IMR-90 (cell line): ENCODE measurements at regions not wholly inside any gene's neighbourhood (a gene's known extent, or its start where the extent isn't known, plus 50 kb on each side); places are given as distances from the start of the nearest gene placed in this dataset.

Experiments
- ATAC-seq: fragments of 200-7000 bp; cut with Tn5 transposase; 2 replicates; pipeline ENCODE4 v1.9.1; 2020; ENCODE audit warnings: low read depth, mild to moderate bottlenecking, moderate library complexity
- BruUV-seq: library from RNA; stranded (reverse); fragments of 400-500 nt; replicated peaks from 2 replicates; lab custom pipeline; 2021; lab: Mats Ljungman, UMichigan
- CTCF ChIA-PET: fragments of 300-600 bp; formaldehyde crosslinking; extraction: SDS; loops from one replicate; lab custom pipeline; 2021; ENCODE audit warnings: antibody characterized with exemption; lab: Yijun Ruan, JAX
- POLR2A ChIA-PET: fragments of 300-600 bp; sonication (Branson Sonifier 250); formaldehyde crosslinking; loops from one replicate; lab custom pipeline; 2022; ENCODE audit warnings: antibody characterized with exemption; ENCODE audit not compliant: unreplicated experiment; lab: Charles Lee
- DNase-seq: peaks from one replicate; pipeline ENCODE4 v3.0.0; 2013
- H2AFZ ChIP-seq: replicated peaks from 2 replicates; pipeline ENCODE3; 2013; ENCODE audit warnings: low read length, mild to moderate bottlenecking; ENCODE audit not compliant: poor library complexity
- H2AK5ac ChIP-seq: 2 replicates; pipeline ENCODE4 v1.6.1; 2013; ENCODE audit warnings: low read depth, low read length, inconsistent platforms
- H2AK9ac ChIP-seq: replicated peaks from 2 replicates; pipeline ENCODE3; 2013; ENCODE audit warnings: mild to moderate bottlenecking, low read depth, low read length, moderate library complexity; ENCODE audit not compliant: poor library complexity
- H2BK120ac ChIP-seq: 2 replicates; pipeline ENCODE4 v1.6.1; 2013; ENCODE audit warnings: low read depth, low read length, inconsistent platforms
- H2BK15ac ChIP-seq: 3 replicates; pipeline ENCODE4 v1.6.1; 2013; ENCODE audit warnings: low read depth, low read length, inconsistent platforms
- H2BK20ac ChIP-seq: 2 replicates; pipeline ENCODE4 v1.6.1; 2013; ENCODE audit warnings: low read depth, mild to moderate bottlenecking, inconsistent platforms, low read length, moderate library complexity
- H2BK5ac ChIP-seq: 2 replicates; pipeline ENCODE4 v1.6.1; 2013; ENCODE audit warnings: mild to moderate bottlenecking, low read depth, low read length, inconsistent platforms; ENCODE audit not compliant: poor library complexity, severe bottlenecking
- H3K14ac ChIP-seq: replicated peaks from 2 replicates; pipeline ENCODE4 v1.6.1; 2013; ENCODE audit warnings: low read depth, low read length, inconsistent platforms
- H3K18ac ChIP-seq: 2 replicates; pipeline ENCODE4 v1.6.1; 2013; ENCODE audit warnings: low read depth, low read length, control low read depth
- H3K23ac ChIP-seq: 2 replicates; pipeline ENCODE4 v1.6.1; 2013; ENCODE audit warnings: low read depth, low read length, inconsistent platforms
- H3K27ac ChIP-seq: 2 replicates; pipeline ENCODE4 v1.5.1; 2013; ENCODE audit warnings: mild to moderate bottlenecking, control low read depth, low read length; ENCODE audit not compliant: insufficient read depth
- H3K27me3 ChIP-seq: 2 replicates; pipeline ENCODE4 v1.6.1; 2013; ENCODE audit warnings: low read length; ENCODE audit not compliant: control insufficient read depth, insufficient read depth
- H3K36me3 ChIP-seq: 2 replicates; pipeline ENCODE4 v1.6.1; 2013; ENCODE audit warnings: low read length, mixed read lengths; ENCODE audit not compliant: control insufficient read depth, insufficient read depth
- H3K4ac ChIP-seq: 2 replicates; pipeline ENCODE4 v1.6.1; 2013; ENCODE audit warnings: low read depth, low read length, inconsistent platforms
- H3K4me1 ChIP-seq: 2 replicates; pipeline ENCODE4 v1.6.1; 2013; ENCODE audit warnings: low read length, mixed read lengths; ENCODE audit not compliant: control insufficient read depth, insufficient read depth
- H3K4me2 ChIP-seq: 2 replicates; pipeline ENCODE4 v1.6.1; 2013; ENCODE audit warnings: low read depth, mild to moderate bottlenecking, control low read depth, low read length, moderate library complexity
- H3K4me3 ChIP-seq: 2 replicates; pipeline ENCODE4 v1.5.1; 2013; ENCODE audit warnings: low read depth, mild to moderate bottlenecking, control low read depth, low read length, moderate library complexity; ENCODE audit not compliant: insufficient read depth
- H3K56ac ChIP-seq: 2 replicates; pipeline ENCODE4 v1.6.1; 2013; ENCODE audit warnings: low read length, inconsistent platforms; ENCODE audit not compliant: insufficient read depth; ENCODE audit errors: extremely low read depth
- H3K79me1 ChIP-seq, 2 experiments: 2 replicates each; pipeline ENCODE4 v1.6.1; 2013; ENCODE audit warnings: low read length in 2 of 2, inconsistent platforms in 1 of 2, low read depth in 1 of 2
- H3K9ac ChIP-seq: 2 replicates; pipeline ENCODE4 v1.6.1; 2013; ENCODE audit warnings: low read depth, low read length, control low read depth
- H3K9me1 ChIP-seq: 2 replicates; pipeline ENCODE4 v1.6.1; 2013; ENCODE audit warnings: low read length, inconsistent platforms; ENCODE audit not compliant: insufficient read depth
- H3K9me3 ChIP-seq: 2 replicates; pipeline ENCODE4 v1.6.1; 2013; ENCODE audit warnings: low read length; ENCODE audit not compliant: control insufficient read depth, insufficient read depth
- H4K20me1 ChIP-seq: 2 replicates; pipeline ENCODE4 v1.6.1; 2013; ENCODE audit warnings: low read length, inconsistent platforms; ENCODE audit not compliant: insufficient read depth
- H4K5ac ChIP-seq: 2 replicates; pipeline ENCODE4 v1.6.1; 2013; ENCODE audit warnings: mild to moderate bottlenecking, low read depth, low read length, control low read depth
- H4K8ac ChIP-seq, 2 experiments: 2 replicates each; pipeline ENCODE4 v1.6.1; 2013; ENCODE audit warnings: low read depth in 2 of 2, low read length in 2 of 2, control low read depth in 1 of 2, inconsistent platforms in 1 of 2
- H4K91ac ChIP-seq: 2 replicates; pipeline ENCODE4 v1.6.1; 2013; ENCODE audit warnings: low read depth, low read length, inconsistent platforms; ENCODE audit not compliant: insufficient read depth
- BHLHE40 ChIP-seq: fragments of 150-350 bp; IDR thresholded peaks from 2 replicates; pipeline ENCODE4 v1.6.1; 2016; ENCODE audit warnings: mild to moderate bottlenecking, low read depth, low read length
- CEBPB ChIP-seq: IDR thresholded peaks from 2 replicates; pipeline ENCODE4 v1.6.1; 2012; ENCODE audit warnings: low read depth, low read length, improper control_type of control experiment
- CHD1 ChIP-seq: IDR thresholded peaks from 2 replicates; pipeline ENCODE4 v1.6.1; 2012; ENCODE audit warnings: low read depth, low read length, improper control_type of control experiment
- FOS ChIP-seq: fragments of 150-350 bp; IDR thresholded peaks from 2 replicates; pipeline ENCODE4 v1.6.1; 2016; ENCODE audit warnings: low read depth, low read length
- MAZ ChIP-seq: IDR thresholded peaks from 2 replicates; pipeline ENCODE4 v1.6.1; 2012; ENCODE audit warnings: low read depth, mild to moderate bottlenecking, low read length, improper control_type of control experiment, moderate library complexity, borderline replicate concordance
- NFE2L2 ChIP-seq: fragments of 150-350 bp; IDR thresholded peaks from 2 replicates; pipeline ENCODE4 v1.6.1; 2016; ENCODE audit warnings: low read depth, mild to moderate bottlenecking, low read length
- RAD21 ChIP-seq: IDR thresholded peaks from 2 replicates; pipeline ENCODE4 v1.6.1; 2012; ENCODE audit warnings: low read length, improper control_type of control experiment
- RCOR1 ChIP-seq: IDR thresholded peaks from 2 replicates; pipeline ENCODE4 v1.6.1; 2012; ENCODE audit warnings: mild to moderate bottlenecking, low read length, improper control_type of control experiment; ENCODE audit not compliant: insufficient replicate concordance
- WGBS, 2 experiments: methylation state at CpG; one replicate each; pipeline versions ENCODE4 v1.1.5 to v1.1.7; 2013; ENCODE audit warnings: missing lambda C conversion rate in 2 of 2; ENCODE audit not compliant: insufficient read length in 1 of 2; ENCODE audit errors: extremely low coverage in 2 of 2; 5-methylcytosine and 5-hydroxymethylcytosine counted together
- dilution Hi-C: fragments of 300-500 bp; cut with HindIII; formaldehyde crosslinking; loops from one replicate; pipeline ENCODE4 v1.14.3; 2018; ENCODE audit warnings: low sequenced_read_pairs; ENCODE audit not compliant: unreplicated experiment
- in situ Hi-C: fragments of 300-500 bp; cut with MboI; formaldehyde crosslinking; loops from 3 replicates; pipeline ENCODE4 v1.14.3; 2019; ENCODE audit warnings: low sequenced_read_pairs, inconsistent platforms, mixed read lengths
- intact Hi-C: fragments of 100-400 bp; cut with micrococcal nuclease; formaldehyde crosslinking; loops from 2 replicates; pipeline ENCODE4 v1.10.0; 2022
- TF ChIP-seq, protein P1 (sequence below): conservative IDR thresholded peaks from 2 replicates; pipeline ENCODE4 v1.5.1; 2012; ENCODE audit warnings: mild to moderate bottlenecking, low read depth, low read length, improper control_type of control experiment
- TF ChIP-seq, protein P2 (sequence below): fragments of 150-350 bp; IDR thresholded peaks from 2 replicates; pipeline ENCODE4 v1.6.1; 2016; ENCODE audit warnings: low read depth, mild to moderate bottlenecking, low read length, moderate library complexity, borderline replicate concordance
- TF ChIP-seq, protein P3 (sequence below): fragments of 150-350 bp; IDR thresholded peaks from 2 replicates; pipeline ENCODE4 v1.6.1; 2017; ENCODE audit warnings: mild to moderate bottlenecking, antibody characterized with exemption, low read length, low read depth

DNA sequence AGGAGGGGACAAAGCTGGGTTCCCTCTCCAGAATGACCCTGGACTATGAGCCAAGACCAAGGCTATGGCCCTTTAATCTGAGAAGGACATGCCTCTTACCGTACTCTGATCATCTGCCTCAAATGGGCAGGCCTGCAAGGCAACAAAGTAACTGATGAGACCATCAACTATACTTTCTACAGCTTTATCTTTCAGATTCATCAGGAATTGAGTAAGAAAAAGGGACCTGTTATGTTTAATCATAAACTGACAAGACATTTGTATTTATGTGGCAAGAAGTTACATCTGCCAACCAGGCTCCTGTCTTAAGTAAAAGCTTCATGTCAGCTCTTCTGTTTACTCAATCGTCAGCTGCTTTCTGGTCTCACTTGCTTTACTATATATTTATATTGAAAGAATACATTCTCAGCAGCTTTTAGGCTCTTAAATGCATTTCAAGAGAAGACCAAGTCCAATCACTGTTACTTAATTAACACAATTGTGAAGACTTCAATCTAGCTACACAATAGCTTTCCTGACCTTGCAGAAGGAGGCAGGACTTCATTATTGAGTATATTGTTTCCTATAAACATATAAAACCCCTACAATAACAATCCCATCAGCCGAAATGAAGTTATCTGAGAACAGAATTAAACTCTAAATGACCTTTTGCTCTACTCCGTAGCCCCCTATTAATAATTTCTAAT is 163.8 kb downstream of the ETAA1 start (continued):
- TF ChIP-seq FOS = no peak

DNA sequence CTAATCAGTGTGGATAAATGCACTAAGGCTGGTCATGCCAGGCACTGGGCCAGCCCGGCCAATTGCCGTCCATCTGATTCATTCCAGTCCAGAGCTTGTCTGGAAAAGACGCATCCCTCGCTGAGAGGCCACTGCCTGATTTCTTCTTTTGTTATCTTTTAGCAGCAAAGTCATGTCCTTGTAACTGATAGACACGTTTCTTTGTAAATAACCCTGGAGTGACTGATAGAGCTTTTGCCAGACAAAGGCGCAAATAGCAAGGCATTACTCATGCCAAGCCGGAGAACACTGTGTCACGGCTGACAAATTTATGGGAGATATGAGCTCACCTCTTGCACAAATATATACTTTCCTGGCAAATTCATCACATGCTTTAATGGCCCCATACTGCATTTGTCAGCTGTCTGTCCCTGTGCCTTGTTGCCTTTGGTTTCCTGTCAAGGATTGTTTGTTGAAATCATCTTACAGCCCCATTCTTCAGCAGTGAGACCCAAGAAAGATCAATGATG is 164.4 kb downstream of the ETAA1 start:
- H2AK9ac ChIP-seq = no peak overlapping the region
- 0% methylated on average over 4 of the region's 8 CpGs; no CpG with 5 or more reads in 1 of the 2 experiments for WGBS, 2 experiments
- in situ Hi-C loops (no loop called here), dilution Hi-C loops (no loop called here), intact Hi-C loops (no loop called here)
- BruUV-seq = no TSS peak
- H3K4ac ChIP-seq = peak overlapping the region; percentile 1; the same call in 1 of the 2 replicates
- ChIA-PET POLR2A (no interaction called here), CTCF (interaction anchor here (0.6 kb wide), 1 partner anchor 84 kb away, joined by 6 read pairs; no protein-coding TSS in a partner anchor)
- no peak overlapping the region for H3K23ac ChIP-seq
- peak; percentile 73 for ATAC-seq
- H3K14ac ChIP-seq = peak overlapping the region; percentile 18; the same call in 1 of the 2 replicates
- peak overlapping the region; percentile 18; the same call in 1 of the 2 replicates for H2BK20ac ChIP-seq
- H3K4me1 ChIP-seq = peaks cover 14% of the 10 kb centered on the region
- H3K9me1 ChIP-seq = peaks cover 10% of the 10 kb centered on the region; the same call in 1 of the 2 replicates
- no peak overlapping the region for H2AK5ac ChIP-seq
- H3K27ac ChIP-seq = no peak overlapping the region
- no peaks in the 10 kb centered on the region for H3K9me3 ChIP-seq
- H4K91ac ChIP-seq = no peak overlapping the region
- H4K8ac ChIP-seq = no peak overlapping the region
- H4K5ac ChIP-seq = no peak overlapping the region
- H2BK15ac ChIP-seq = 0 out of 3 replicates have a peak overlapping the region, but pooled peaks have one; percentile 57
- H3K56ac ChIP-seq = no peak overlapping the region
- no peaks in the 10 kb centered on the region for H3K36me3 ChIP-seq
- H3K27me3 ChIP-seq = no peaks in the 10 kb centered on the region
- peak overlapping the region; percentile 20; the same call in 1 of the 2 replicates for H3K18ac ChIP-seq
- H3K4me2 ChIP-seq = peak overlapping the region; percentile 51
- H2BK120ac ChIP-seq = peak overlapping the region; percentile 17; the same call in 1 of the 2 replicates
- peak; percentile 81 for DNase-seq
- H2BK5ac ChIP-seq = peak overlapping the region; percentile 50
- H3K79me1 ChIP-seq = peaks cover 0 to 1% of the 10 kb centered on the region in 2 experiments; a peak in 1 of 4 replicates
- H3K9ac ChIP-seq = no peak overlapping the region
- H3K4me3 ChIP-seq = no peak overlapping the region
- no peaks in the 10 kb centered on the region for H4K20me1 ChIP-seq
- H2AFZ ChIP-seq = peak overlapping the region; percentile 46
- TF ChIP-seq FOS (peak; percentile 55; the same call in 1 of the 2 replicates), RAD21 (peak; percentile 12; the same call in 1 of the 2 replicates), RCOR1 (peak; percentile 13), MAZ (no peak), CEBPB (peak; percentile 84), BHLHE40 (peak; percentile 86), CHD1 (no peak), NFE2L2 (no peak; the same call in 1 of the 2 replicates)
- TF ChIP-seq, protein P1, sequence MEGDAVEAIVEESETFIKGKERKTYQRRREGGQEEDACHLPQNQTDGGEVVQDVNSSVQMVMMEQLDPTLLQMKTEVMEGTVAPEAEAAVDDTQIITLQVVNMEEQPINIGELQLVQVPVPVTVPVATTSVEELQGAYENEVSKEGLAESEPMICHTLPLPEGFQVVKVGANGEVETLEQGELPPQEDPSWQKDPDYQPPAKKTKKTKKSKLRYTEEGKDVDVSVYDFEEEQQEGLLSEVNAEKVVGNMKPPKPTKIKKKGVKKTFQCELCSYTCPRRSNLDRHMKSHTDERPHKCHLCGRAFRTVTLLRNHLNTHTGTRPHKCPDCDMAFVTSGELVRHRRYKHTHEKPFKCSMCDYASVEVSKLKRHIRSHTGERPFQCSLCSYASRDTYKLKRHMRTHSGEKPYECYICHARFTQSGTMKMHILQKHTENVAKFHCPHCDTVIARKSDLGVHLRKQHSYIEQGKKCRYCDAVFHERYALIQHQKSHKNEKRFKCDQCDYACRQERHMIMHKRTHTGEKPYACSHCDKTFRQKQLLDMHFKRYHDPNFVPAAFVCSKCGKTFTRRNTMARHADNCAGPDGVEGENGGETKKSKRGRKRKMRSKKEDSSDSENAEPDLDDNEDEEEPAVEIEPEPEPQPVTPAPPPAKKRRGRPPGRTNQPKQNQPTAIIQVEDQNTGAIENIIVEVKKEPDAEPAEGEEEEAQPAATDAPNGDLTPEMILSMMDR = no peak
- TF ChIP-seq, protein P2, sequence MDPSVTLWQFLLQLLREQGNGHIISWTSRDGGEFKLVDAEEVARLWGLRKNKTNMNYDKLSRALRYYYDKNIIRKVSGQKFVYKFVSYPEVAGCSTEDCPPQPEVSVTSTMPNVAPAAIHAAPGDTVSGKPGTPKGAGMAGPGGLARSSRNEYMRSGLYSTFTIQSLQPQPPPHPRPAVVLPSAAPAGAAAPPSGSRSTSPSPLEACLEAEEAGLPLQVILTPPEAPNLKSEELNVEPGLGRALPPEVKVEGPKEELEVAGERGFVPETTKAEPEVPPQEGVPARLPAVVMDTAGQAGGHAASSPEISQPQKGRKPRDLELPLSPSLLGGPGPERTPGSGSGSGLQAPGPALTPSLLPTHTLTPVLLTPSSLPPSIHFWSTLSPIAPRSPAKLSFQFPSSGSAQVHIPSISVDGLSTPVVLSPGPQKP = no peak
- TF ChIP-seq, protein P3, sequence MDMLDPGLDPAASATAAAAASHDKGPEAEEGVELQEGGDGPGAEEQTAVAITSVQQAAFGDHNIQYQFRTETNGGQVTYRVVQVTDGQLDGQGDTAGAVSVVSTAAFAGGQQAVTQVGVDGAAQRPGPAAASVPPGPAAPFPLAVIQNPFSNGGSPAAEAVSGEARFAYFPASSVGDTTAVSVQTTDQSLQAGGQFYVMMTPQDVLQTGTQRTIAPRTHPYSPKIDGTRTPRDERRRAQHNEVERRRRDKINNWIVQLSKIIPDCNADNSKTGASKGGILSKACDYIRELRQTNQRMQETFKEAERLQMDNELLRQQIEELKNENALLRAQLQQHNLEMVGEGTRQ = no peak
